GM21723 (cell line): ENCODE measurements at regions not wholly inside any gene's neighbourhood (a gene's known extent, or its start where the extent isn't known, plus 50 kb on each side); places are given as distances from the start of the nearest gene placed in this dataset.

Experiments used
- ATAC-seq: cut with Tn5 transposase; IDR thresholded peaks from one replicate; pipeline ENCODE4 v1.9.1; 2021; ENCODE audit warnings: mild to moderate bottlenecking, moderate library complexity; ENCODE audit not compliant: unreplicated experiment

- ATAC-seq = no peak
These were observed 163.9 kb upstream of the KIT start for GRCh38 chr4:54493862-54494261.

- no peak for ATAC-seq
These were observed 162.7 kb upstream of the KIT start for GRCh38 chr4:54495091-54495490.

GRCh38 chr4:54495641-54496040 lies 162.1 kb upstream of the KIT start:
- no peak for ATAC-seq

GRCh38 chr4:54496412-54496811 lies 161.3 kb upstream of the KIT start:
- no peak for ATAC-seq

GRCh38 chr4:54497947-54498346 lies 159.8 kb upstream of the KIT start:
- ATAC-seq = no peak

- no peak for ATAC-seq
These were observed 159.1 kb upstream of the KIT start for GRCh38 chr4:54498661-54499111.

- no peak for ATAC-seq
These were observed 158.3 kb upstream of the KIT start for GRCh38 chr4:54499308-54500074.

- ATAC-seq = no peak
These were observed 152.4 kb upstream of the KIT start for GRCh38 chr4:54505362-54505761.

- ATAC-seq = no peak
These were observed 151.8 kb upstream of the KIT start for GRCh38 chr4:54505996-54506395.

GRCh38 chr4:54509057-54509456 lies 148.7 kb upstream of the KIT start:
- ATAC-seq = no peak

GRCh38 chr4:54513204-54513603 lies 144.6 kb upstream of the KIT start:
- ATAC-seq = no peak

GRCh38 chr4:54513741-54514140 lies 144.0 kb upstream of the KIT start:
- no peak for ATAC-seq

GRCh38 chr4:54516556-54517215 lies 141.1 kb upstream of the KIT start:
- no peak for ATAC-seq

- no peak for ATAC-seq
These were observed 139.8 kb upstream of the KIT start for GRCh38 chr4:54517781-54518444.

- no peak for ATAC-seq
These were observed 132.2 kb upstream of the KIT start for GRCh38 chr4:54525602-54526001.

GRCh38 chr4:54526560-54526959 lies 131.2 kb upstream of the KIT start:
- ATAC-seq = no peak

GRCh38 chr4:54527532-54527931 lies 130.2 kb upstream of the KIT start:
- no peak for ATAC-seq

- ATAC-seq = no peak
These were observed 118.2 kb upstream of the KIT start for GRCh38 chr4:54539500-54540029.

- no peak for ATAC-seq
These were observed 116.8 kb upstream of the KIT start for GRCh38 chr4:54540931-54541330.

GRCh38 chr4:54541426-54542118 lies 116.2 kb upstream of the KIT start:
- ATAC-seq = no peak

- ATAC-seq = no peak
These were observed 115.7 kb upstream of the KIT start for GRCh38 chr4:54542119-54542438.
